AG04450 (cell line): ENCODE measurements at regions not wholly inside any gene's neighbourhood (a gene's known extent, or its start where the extent isn't known, plus 50 kb on each side); places are given as distances from the start of the nearest gene placed in this dataset.

Experiments
- CTCF ChIA-PET: fragments of 300-600, 350-600 bp; formaldehyde crosslinking; extraction: SDS; loops from one replicate; lab custom pipeline; 2022; ENCODE audit warnings: antibody characterized with exemption, inconsistent platforms; lab: Charles Lee
- POLR2A ChIA-PET: fragments of 350-600 bp; formaldehyde crosslinking; extraction: SDS; loops from one replicate; lab custom pipeline; 2021; ENCODE audit warnings: antibody characterized with exemption, inconsistent platforms; lab: Yijun Ruan, JAX
- DNase-seq: peaks from one replicate; pipeline ENCODE4 v3.0.0-alpha.2; 2011; ENCODE audit warnings: low read depth, low spot score
- H3K27ac ChIP-seq: one replicate; pipeline ENCODE4 v1.5.1; 2012; ENCODE audit warnings: low read depth, low read length, control low read depth
- H3K27me3 ChIP-seq: one replicate; pipeline ENCODE4 v1.6.0; 2012; ENCODE audit warnings: low read length; ENCODE audit not compliant: control insufficient read depth, insufficient read depth
- H3K4me3 ChIP-seq: 2 replicates; pipeline ENCODE4 v1.5.1; 2011; ENCODE audit warnings: mild to moderate bottlenecking, low read depth, low read length, control low read depth
- H3K9me3 ChIP-seq: 2 replicates; pipeline ENCODE4 v1.5.1; 2012; ENCODE audit warnings: low read length; ENCODE audit not compliant: control insufficient read depth, insufficient read depth
- CTCF ChIP-seq: IDR thresholded peaks from 2 replicates; pipeline ENCODE4 v1.5.1; 2011; ENCODE audit warnings: low read depth, low read length, control low read depth, inconsistent platforms

GRCh38 chr6:81553216-81553615 lies 199.3 kb downstream of the TENT5A start:
- Histone ChIP-seq H3K4me3 (no peak overlapping the region), H3K9me3 (no peaks in the 10 kb centered on the region), H3K27ac (no peak overlapping the region), H3K27me3 (no peaks in the 10 kb centered on the region)
- DNase-seq = no peak
- no peak for TF ChIP-seq CTCF
- ChIA-PET POLR2A (no interaction called here), CTCF (no interaction called here)

GRCh38 chr6:81552644-81553043 lies 199.8 kb downstream of the TENT5A start:
- no peak for DNase-seq
- Histone ChIP-seq H3K27ac (no peak overlapping the region), H3K4me3 (no peak overlapping the region), H3K27me3 (no peaks in the 10 kb centered on the region), H3K9me3 (no peaks in the 10 kb centered on the region)
- POLR2A ChIA-PET = no interaction called here
- CTCF ChIA-PET = no interaction called here
- TF ChIP-seq CTCF = no peak

GRCh38 chr6:81547149-81547548 lies 205.3 kb downstream of the TENT5A start:
- no peak for TF ChIP-seq CTCF
- Histone ChIP-seq H3K27me3 (no peaks in the 10 kb centered on the region), H3K27ac (no peak overlapping the region), H3K9me3 (no peaks in the 10 kb centered on the region), H3K4me3 (no peak overlapping the region)
- POLR2A ChIA-PET = no interaction called here
- DNase-seq = no peak
- CTCF ChIA-PET = no interaction called here

GRCh38 chr6:81534934-81535465 lies 217.5 kb downstream of the TENT5A start:
- no peak overlapping the region for H3K4me3 ChIP-seq
- H3K9me3 ChIP-seq = no peaks in the 10 kb centered on the region
- H3K27ac ChIP-seq = no peak overlapping the region
- ChIA-PET POLR2A (no interaction called here), CTCF (no interaction called here)
- TF ChIP-seq CTCF = no peak
- DNase-seq = no peak
- H3K27me3 ChIP-seq = no peaks in the 10 kb centered on the region

GRCh38 chr6:81531869-81532561 lies 220.5 kb downstream of the TENT5A start:
- Histone ChIP-seq H3K4me3 (no peak overlapping the region), H3K27ac (no peak overlapping the region), H3K27me3 (no peaks in the 10 kb centered on the region), H3K9me3 (no peaks in the 10 kb centered on the region)
- ChIA-PET CTCF (interaction anchor here (0.6 to 0.9 kb wide), 3 partner anchors 191 to 1585 kb away, joined by 3 read pairs; no protein-coding TSS in a partner anchor), POLR2A (no interaction called here)
- TF ChIP-seq CTCF = no peak
- DNase-seq = peak; percentile 13
